Trophoblast cell (in vitro differentiated cells and primary cell): ENCODE measurements at regions not wholly inside any gene's neighbourhood (a gene's known extent, or its start where the extent isn't known, plus 50 kb on each side); places are given as distances from the start of the nearest gene placed in this dataset.
"Not testable (repeated sequence)": the region's sequence is repeated elsewhere in the genome, so short reads cannot be mapped to it uniquely, and the experiment has no call there.

ENCODE experiments used
- DNase-seq, 2 donors: peaks; one replicate each; pipeline ENCODE4 v3.0.0-alpha.2; 2016
- H2AFZ ChIP-seq: 2 replicates; pipeline ENCODE4 v1.6.1; 2013; ENCODE audit warnings: low read length, moderate library complexity, mild to moderate bottlenecking; ENCODE audit not compliant: insufficient read depth, poor library complexity
- H2AK5ac ChIP-seq: 2 replicates; pipeline ENCODE4 v1.6.1; 2013; ENCODE audit warnings: mild to moderate bottlenecking, low read length
- H2BK120ac ChIP-seq: 2 replicates; pipeline ENCODE4 v1.6.1; 2013; ENCODE audit warnings: low read length, mild to moderate bottlenecking, moderate library complexity; ENCODE audit not compliant: insufficient read depth, poor library complexity
- H2BK12ac ChIP-seq: 2 replicates; pipeline ENCODE4 v1.6.1; 2013; ENCODE audit warnings: mild to moderate bottlenecking, low read length, moderate library complexity
- H2BK5ac ChIP-seq: 2 replicates; pipeline ENCODE4 v1.6.1; 2013; ENCODE audit warnings: low read length, low read depth, moderate library complexity, mild to moderate bottlenecking; ENCODE audit not compliant: poor library complexity
- H3K14ac ChIP-seq: 2 replicates; pipeline ENCODE4 v1.6.1; 2013; ENCODE audit warnings: mild to moderate bottlenecking, low read length
- H3K18ac ChIP-seq: 2 replicates; pipeline ENCODE4 v1.6.1; 2013; ENCODE audit warnings: mild to moderate bottlenecking, low read length
- H3K23ac ChIP-seq: 2 replicates; pipeline ENCODE4 v1.6.1; 2013; ENCODE audit warnings: low read length
- H3K27ac ChIP-seq: 2 replicates; pipeline ENCODE4 v1.5.1; 2013; ENCODE audit warnings: low read depth, mild to moderate bottlenecking, inconsistent platforms, low read length, moderate library complexity
- H3K27me3 ChIP-seq: 2 replicates; pipeline ENCODE4 v1.6.1; 2013; ENCODE audit warnings: inconsistent platforms, mild to moderate bottlenecking, low read length, moderate library complexity; ENCODE audit not compliant: insufficient read depth
- H3K36me3 ChIP-seq, 2 experiments: 1 replicate in 1 of 2; 2 replicates in 1 of 2; pipeline ENCODE4 v1.6.1; 2013; ENCODE audit warnings: low read length in 2 of 2, mild to moderate bottlenecking in 2 of 2, moderate library complexity in 1 of 2; ENCODE audit not compliant: insufficient read depth in 2 of 2, control insufficient read depth in 1 of 2
- H3K4ac ChIP-seq: 2 replicates; pipeline ENCODE4 v1.6.1; 2013; ENCODE audit warnings: low read depth, mild to moderate bottlenecking, low read length, moderate library complexity
- H3K4me1 ChIP-seq, 2 experiments: 1 replicate in 1 of 2; 2 replicates in 1 of 2; pipeline ENCODE4 v1.6.1; 2013; ENCODE audit warnings: low read length in 2 of 2, mild to moderate bottlenecking in 2 of 2, moderate library complexity in 1 of 2; ENCODE audit not compliant: insufficient read depth in 2 of 2, control insufficient read depth in 1 of 2
- H3K4me2 ChIP-seq: 2 replicates; pipeline ENCODE4 v1.6.1; 2013; ENCODE audit warnings: inconsistent platforms, mild to moderate bottlenecking, low read length, moderate library complexity
- H3K4me3 ChIP-seq: 2 replicates; pipeline ENCODE4 v1.5.1; 2013; ENCODE audit warnings: mild to moderate bottlenecking, low read depth, low read length, inconsistent platforms
- H3K79me1 ChIP-seq: one replicate; pipeline ENCODE4 v1.6.1; 2013; ENCODE audit warnings: low read length
- H3K79me2 ChIP-seq: 2 replicates; pipeline ENCODE4 v1.6.1; 2013; ENCODE audit warnings: low read length, mild to moderate bottlenecking; ENCODE audit not compliant: control insufficient read depth, insufficient read depth, poor library complexity
- H3K9ac ChIP-seq: 2 replicates; pipeline ENCODE4 v1.6.1; 2013; ENCODE audit warnings: mild to moderate bottlenecking, low read length
- H3K9me3 ChIP-seq: 2 replicates; pipeline ENCODE4 v1.6.1; 2013; ENCODE audit warnings: low read depth, mild to moderate bottlenecking, control low read depth, inconsistent platforms, low read length; ENCODE audit not compliant: insufficient read depth
- H4K12ac ChIP-seq: 2 replicates; pipeline ENCODE4 v1.6.1; 2013; ENCODE audit warnings: low read depth, mild to moderate bottlenecking, low read length, moderate library complexity
- H4K8ac ChIP-seq: 2 replicates; pipeline ENCODE4 v1.6.1; 2013; ENCODE audit warnings: low read depth, mild to moderate bottlenecking, low read length, moderate library complexity
- H4K91ac ChIP-seq: one replicate; pipeline ENCODE4 v1.6.1; 2013; ENCODE audit warnings: low read depth, mild to moderate bottlenecking, low read length, moderate library complexity
- WGBS: extraction: QIAGEN DNeasy Blood & Tissue Kit; methylation state at CpG from one replicate; pipeline ENCODE4 v1.1.7; 2013; ENCODE audit warnings: missing lambda C conversion rate; ENCODE audit not compliant: insufficient read length, insufficient coverage; ENCODE audit errors: extremely low coverage; 5-methylcytosine and 5-hydroxymethylcytosine counted together

DNA sequence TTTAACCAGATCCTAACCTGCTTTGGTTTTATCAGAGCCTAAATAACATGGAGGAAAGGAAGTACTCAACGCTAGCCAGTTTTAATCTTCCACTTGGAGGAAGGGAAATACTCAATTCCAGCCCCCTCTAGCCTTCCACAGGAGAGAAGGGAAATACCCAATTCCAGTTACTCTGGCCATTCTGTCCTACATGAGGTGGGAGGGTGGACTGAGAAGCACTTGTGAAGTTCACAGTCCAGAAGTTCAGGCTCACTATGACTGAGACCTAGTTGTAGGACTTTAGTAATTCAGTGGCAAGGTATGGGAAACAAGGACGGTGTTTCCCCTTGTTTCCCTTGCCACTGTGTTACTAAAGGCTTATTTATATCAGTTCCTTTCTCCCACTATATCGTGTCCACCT, 672.0 kb downstream of the RFPL4B start:
- Histone ChIP-seq H3K27me3 (no peaks in the 10 kb centered on the region), H3K79me1 (peaks cover 4% of the 10 kb centered on the region)
- no CpG with 5 or more reads among the region's 3 CpGs for WGBS

DNA sequence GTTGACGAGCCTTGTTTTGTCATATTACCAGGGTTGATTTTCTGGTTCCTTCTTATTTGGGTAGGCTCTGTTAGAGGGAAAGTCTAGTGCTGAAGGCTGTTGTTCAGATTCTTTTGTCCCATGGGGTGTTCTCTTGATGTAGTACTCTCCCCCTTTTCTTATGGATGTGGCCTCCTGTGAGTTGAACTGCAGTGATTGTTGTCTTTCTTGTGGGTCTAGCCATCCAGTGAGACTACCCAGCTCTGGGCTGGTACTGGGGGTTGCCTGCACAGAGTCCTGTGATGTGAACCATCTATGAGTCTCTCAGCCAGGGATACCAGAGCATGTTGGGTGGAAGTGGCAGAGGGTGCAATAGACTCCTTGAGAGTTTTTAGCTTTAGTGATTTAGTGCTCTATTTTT, 680.6 kb downstream of the RFPL4B start:
- H3K4ac ChIP-seq, result no peak overlapping the region
- no peak overlapping the region for H2BK5ac ChIP-seq
- no peak overlapping the region for H2BK12ac ChIP-seq
- H3K79me1 ChIP-seq, result no peaks in the 10 kb centered on the region
- H3K23ac ChIP-seq, result no peak overlapping the region
- H3K9me3 ChIP-seq, result no peaks in the 10 kb centered on the region
- H3K14ac ChIP-seq, result no peak overlapping the region
- H3K4me2 ChIP-seq, result no peak overlapping the region
- H4K12ac ChIP-seq, result no peak overlapping the region
- H3K27ac ChIP-seq, result no peak overlapping the region
- H3K79me2 ChIP-seq, result no peaks in the 10 kb centered on the region
- H3K36me3 ChIP-seq, result no peaks in the 10 kb centered on the region
- H4K8ac ChIP-seq, result no peak overlapping the region
- H2BK120ac ChIP-seq, result no peak overlapping the region
- H3K18ac ChIP-seq, result no peak overlapping the region
- DNase-seq, result no peak
- H2AFZ ChIP-seq, result no peak overlapping the region
- H3K9ac ChIP-seq, result no peak overlapping the region
- H3K4me1 ChIP-seq, result no peaks in the 10 kb centered on the region
- H3K27me3 ChIP-seq, result no peaks in the 10 kb centered on the region
- no peak overlapping the region for H3K4me3 ChIP-seq
- H4K91ac ChIP-seq, result no peak overlapping the region
- H2AK5ac ChIP-seq, result no peak overlapping the region
- no CpG with 5 or more reads among the region's 1 CpG for WGBS

More for the DNA sequence above, 672.0 kb downstream of the RFPL4B start:
- no peaks in the 10 kb centered on the region for H3K36me3 ChIP-seq
- peak overlapping the region; percentile 74 for H3K14ac ChIP-seq
- no peak overlapping the region for H3K4me3 ChIP-seq
- H3K4ac ChIP-seq, result peak overlapping the region; percentile 65
- H3K9ac ChIP-seq, result no peak overlapping the region
- no peak overlapping the region for H3K4me2 ChIP-seq
- no peaks in the 10 kb centered on the region for H3K79me2 ChIP-seq
- H2BK5ac ChIP-seq, result peak overlapping the region; percentile 80
- H4K8ac ChIP-seq, result peak overlapping the region; percentile 57
- H4K12ac ChIP-seq, result no peak overlapping the region
- peak overlapping the region; percentile 66 for H2AFZ ChIP-seq
- H2BK120ac ChIP-seq, result peak overlapping the region; percentile 59
- H4K91ac ChIP-seq, result peak overlapping the region; percentile 93
- peak overlapping the region; percentile 39 for H3K18ac ChIP-seq
- H3K9me3 ChIP-seq, result no peaks in the 10 kb centered on the region
- H3K23ac ChIP-seq, result no peak overlapping the region
- peak overlapping the region; percentile 57 for H2AK5ac ChIP-seq
- H2BK12ac ChIP-seq, result peak overlapping the region; percentile 78
- peak overlapping the region; percentile 96 for H3K27ac ChIP-seq
- H3K4me1 ChIP-seq, result peaks cover 2 to 3% of the 10 kb centered on the region in 2 experiments
- no peak for DNase-seq

DNA sequence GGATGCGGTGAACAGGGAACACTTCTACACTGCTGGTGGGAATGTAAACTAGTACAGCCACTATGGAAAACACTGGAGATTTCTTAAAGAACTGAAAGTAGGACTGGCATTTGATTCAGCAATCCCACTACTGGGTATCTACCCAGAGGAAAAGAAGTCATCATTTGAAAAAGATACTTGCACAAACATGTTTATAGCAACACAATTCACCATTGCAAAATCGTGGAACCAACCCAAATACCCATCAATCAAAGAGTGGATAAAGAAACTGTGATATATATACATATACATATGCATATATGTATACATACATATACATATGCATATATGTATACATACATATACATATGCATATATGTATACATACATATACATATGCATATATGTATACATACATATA, 682.0 kb downstream of the RFPL4B start:
- H3K4ac ChIP-seq, H3K4me3 ChIP-seq, H3K36me3 ChIP-seq, H3K79me2 ChIP-seq, H3K18ac ChIP-seq, H2AK5ac ChIP-seq, H2BK12ac ChIP-seq, H3K4me1 ChIP-seq, H3K23ac ChIP-seq, H3K9ac ChIP-seq, H3K4me2 ChIP-seq, H3K27ac ChIP-seq, H3K27me3 ChIP-seq, H3K9me3 ChIP-seq, H2AFZ ChIP-seq, H4K12ac ChIP-seq, H4K91ac ChIP-seq, H4K8ac ChIP-seq, H2BK120ac ChIP-seq, H3K14ac ChIP-seq, H3K79me1 ChIP-seq, H2BK5ac ChIP-seq, DNase-seq: not testable (repeated sequence)
- no CpG with 5 or more reads among the region's 2 CpGs for WGBS

DNA sequence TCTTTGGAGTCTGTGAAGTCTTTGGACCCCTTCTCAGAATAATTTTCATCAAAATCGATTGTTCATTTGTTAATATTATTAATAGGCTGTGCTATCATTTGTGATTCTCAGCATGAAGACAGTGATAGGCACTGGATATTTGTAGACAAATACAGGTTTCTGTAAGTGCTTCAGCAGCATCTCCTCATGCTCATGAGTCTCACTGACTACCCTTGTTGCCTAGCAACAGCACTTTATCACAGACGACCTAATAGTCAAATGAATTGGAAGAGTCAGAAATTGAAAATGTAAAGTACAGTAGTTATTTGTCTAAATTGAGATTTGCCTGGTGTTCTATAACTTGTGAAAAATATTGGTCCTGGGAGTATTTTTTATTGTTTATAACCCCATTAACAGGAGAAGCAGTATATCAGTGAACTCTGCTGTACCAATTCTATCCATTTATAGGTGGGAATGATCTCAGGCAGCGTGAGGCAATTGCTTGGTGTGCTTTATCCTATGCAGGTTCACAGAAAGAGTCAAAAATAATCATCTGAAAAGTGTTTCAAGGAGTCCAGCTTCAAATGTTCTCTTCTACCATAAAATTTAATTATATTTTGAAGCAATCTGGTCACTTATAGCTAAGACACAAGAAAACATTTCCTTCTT, 684.6 kb downstream of the RFPL4B start:
- H4K91ac ChIP-seq, result no peak overlapping the region
- WGBS, result no CpG with 5 or more reads among the region's 3 CpGs
- H3K18ac ChIP-seq, result no peak overlapping the region
- no peak overlapping the region for H2AK5ac ChIP-seq
- H3K36me3 ChIP-seq, result no peaks in the 10 kb centered on the region
- H3K27ac ChIP-seq, result no peak overlapping the region
- no peak overlapping the region for H3K9ac ChIP-seq
- H2BK120ac ChIP-seq, result no peak overlapping the region
- H3K27me3 ChIP-seq, result no peaks in the 10 kb centered on the region
- no peak for DNase-seq
- no peak overlapping the region for H3K23ac ChIP-seq
- H2BK5ac ChIP-seq, result no peak overlapping the region
- no peak overlapping the region for H4K12ac ChIP-seq
- no peak overlapping the region for H3K4me2 ChIP-seq
- no peak overlapping the region for H2BK12ac ChIP-seq
- no peaks in the 10 kb centered on the region for H3K4me1 ChIP-seq
- H3K4me3 ChIP-seq, result no peak overlapping the region
- no peaks in the 10 kb centered on the region for H3K79me1 ChIP-seq
- H3K14ac ChIP-seq, result no peak overlapping the region
- H2AFZ ChIP-seq, result no peak overlapping the region
- no peak overlapping the region for H4K8ac ChIP-seq
- no peaks in the 10 kb centered on the region for H3K9me3 ChIP-seq
- H3K4ac ChIP-seq, result no peak overlapping the region
- no peaks in the 10 kb centered on the region for H3K79me2 ChIP-seq
